OCI-LY1 (cell line): ENCODE measurements at regions not wholly inside any gene's neighbourhood (a gene's known extent, or its start where the extent isn't known, plus 50 kb on each side); places are given as distances from the start of the nearest gene placed in this dataset.

Experiments used
- H2AFZ ChIP-seq: fragments of 200-600 bp; sonication (generic), shearing (Covaris generic); 2 replicates; pipeline ENCODE4 v1.6.0; 2014; ENCODE audit warnings: antibody characterized with exemption, mild to moderate bottlenecking, low read length
- H3F3A ChIP-seq: fragments of 200-600 bp; sonication (generic), shearing (Covaris generic); 2 replicates; pipeline ENCODE4 v1.6.0; 2014; ENCODE audit warnings: mild to moderate bottlenecking, antibody characterized with exemption, low read length, moderate library complexity; ENCODE audit not compliant: insufficient read depth
- H3K27ac ChIP-seq: fragments of 200-600 bp; sonication (generic); 2 replicates; pipeline ENCODE4 v1.5.1; 2014; ENCODE audit warnings: low read length, mixed run types, mild to moderate bottlenecking, low read depth; ENCODE audit not compliant: poor library complexity, severe bottlenecking
- H3K27me3 ChIP-seq: fragments of 200-600 bp; sonication (generic); 2 replicates; pipeline ENCODE4 v1.6.0; 2014; ENCODE audit warnings: antibody characterized with exemption, mild to moderate bottlenecking, low read length, moderate library complexity; ENCODE audit not compliant: insufficient read depth
- H3K36me3 ChIP-seq: fragments of 200-600 bp; sonication (generic); 2 replicates; pipeline ENCODE4 v1.6.1; 2014; ENCODE audit warnings: mild to moderate bottlenecking, antibody characterized with exemption, low read length, moderate library complexity, mixed read lengths; ENCODE audit not compliant: insufficient read depth
- H3K4me1 ChIP-seq: fragments of 200-600 bp; sonication (generic); 2 replicates; pipeline ENCODE4 v1.5.1; 2014; ENCODE audit warnings: mild to moderate bottlenecking, low read length, moderate library complexity; ENCODE audit not compliant: insufficient read depth, severe bottlenecking
- H3K4me2 ChIP-seq: fragments of 200-600 bp; sonication (generic), shearing (Covaris generic); 2 replicates; pipeline ENCODE4 v1.6.1; 2014; ENCODE audit warnings: low read length
- H3K4me3 ChIP-seq: fragments of 200-600 bp; sonication (generic); 2 replicates; pipeline ENCODE4 v1.5.1; 2014; ENCODE audit warnings: low read length, low read depth, mild to moderate bottlenecking, mixed read lengths; ENCODE audit not compliant: poor library complexity, severe bottlenecking
- H3K79me2 ChIP-seq: fragments of 200-600 bp; shearing (Covaris generic); 2 replicates; pipeline ENCODE4 v1.6.1; 2016; ENCODE audit warnings: mixed run types, low read length, mixed read lengths; ENCODE audit not compliant: insufficient read depth
- H3K9ac ChIP-seq: fragments of 200-600 bp; sonication (generic), shearing (Covaris generic); 2 replicates; pipeline ENCODE4 v1.6.1; 2014; ENCODE audit warnings: mild to moderate bottlenecking, low read length, mixed read lengths
- H3K9me2 ChIP-seq: fragments of 200-600 bp; sonication (generic), shearing (Covaris generic); 2 replicates; pipeline ENCODE4 v1.6.1; 2014; ENCODE audit warnings: low read depth, mild to moderate bottlenecking, low read length, mixed read lengths
- H3K9me3 ChIP-seq: fragments of 200-600 bp; shearing (Covaris generic); 2 replicates; pipeline ENCODE4 v1.6.1; 2014; ENCODE audit warnings: low read length, mixed read lengths
- H4K20me1 ChIP-seq: fragments of 200-600 bp; sonication (generic), shearing (Covaris generic); 2 replicates; pipeline ENCODE4 v1.6.0; 2016; ENCODE audit warnings: mild to moderate bottlenecking, low read length; ENCODE audit not compliant: insufficient read depth
- CTCF ChIP-seq: fragments of 200-600 bp; sonication (generic), shearing (Covaris generic); IDR thresholded peaks from 2 replicates; pipeline ENCODE4 v1.5.1; 2017; ENCODE audit warnings: mild to moderate bottlenecking, antibody characterized with exemption, low read length, moderate library complexity, mixed read lengths
- EZH2 ChIP-seq: fragments of 200-600 bp; sonication (generic), shearing (Covaris generic); IDR thresholded peaks from 2 replicates; pipeline ENCODE4 v1.8.0; 2017; ENCODE audit warnings: borderline replicate concordance, mixed run types, mild to moderate bottlenecking, antibody characterized with exemption, low read length, moderate library complexity, mixed read lengths

GRCh38 chr4:111178231-111178630 is 555.4 kb upstream of the PITX2 start:
- Histone ChIP-seq H3K36me3 (no peaks in the 10 kb centered on the region), H3K79me2 (no peaks in the 10 kb centered on the region), H2AFZ (no peak overlapping the region), H3K4me2 (no peak overlapping the region), H3K9me2 (no peaks in the 10 kb centered on the region), H3K9me3 (no peaks in the 10 kb centered on the region), H3K27me3 (no peaks in the 10 kb centered on the region), H3K9ac (no peak overlapping the region), H3K27ac (no peak overlapping the region), H3K4me1 (no peaks in the 10 kb centered on the region), H3K4me3 (no peak overlapping the region), H4K20me1 (no peaks in the 10 kb centered on the region), H3F3A (no peaks in the 10 kb centered on the region)
- TF ChIP-seq CTCF (no peak), EZH2 (no peak)

- Histone ChIP-seq H3K27ac (no peak overlapping the region), H3K4me1 (no peaks in the 10 kb centered on the region), H3K9ac (no peak overlapping the region), H4K20me1 (no peaks in the 10 kb centered on the region), H3K27me3 (no peaks in the 10 kb centered on the region), H3K9me2 (no peaks in the 10 kb centered on the region), H2AFZ (no peak overlapping the region), H3K4me3 (no peak overlapping the region), H3K4me2 (no peak overlapping the region), H3K9me3 (no peaks in the 10 kb centered on the region), H3F3A (no peaks in the 10 kb centered on the region), H3K36me3 (no peaks in the 10 kb centered on the region), H3K79me2 (no peaks in the 10 kb centered on the region)
- TF ChIP-seq EZH2 = no peak
- TF ChIP-seq CTCF = no peak
These were observed 564.2 kb upstream of the PITX2 start for GRCh38 chr4:111187108-111187507.

GRCh38 chr4:111198446-111198845 is 575.6 kb upstream of the PITX2 start:
- Histone ChIP-seq H3K9ac (no peak overlapping the region), H3K4me1 (no peaks in the 10 kb centered on the region), H3F3A (no peaks in the 10 kb centered on the region), H4K20me1 (no peaks in the 10 kb centered on the region), H3K36me3 (no peaks in the 10 kb centered on the region), H3K79me2 (no peaks in the 10 kb centered on the region), H3K4me3 (no peak overlapping the region), H3K9me3 (no peaks in the 10 kb centered on the region), H2AFZ (no peak overlapping the region), H3K9me2 (no peaks in the 10 kb centered on the region), H3K27me3 (no peaks in the 10 kb centered on the region), H3K4me2 (no peak overlapping the region), H3K27ac (no peak overlapping the region)
- TF ChIP-seq CTCF (no peak), EZH2 (no peak)
